ENCODE measurements at regions not wholly inside any gene's neighbourhood (a gene's known extent, or its start where the extent isn't known, plus 50 kb on each side); places are given as distances from the start of the nearest gene placed in this dataset.

DNA sequence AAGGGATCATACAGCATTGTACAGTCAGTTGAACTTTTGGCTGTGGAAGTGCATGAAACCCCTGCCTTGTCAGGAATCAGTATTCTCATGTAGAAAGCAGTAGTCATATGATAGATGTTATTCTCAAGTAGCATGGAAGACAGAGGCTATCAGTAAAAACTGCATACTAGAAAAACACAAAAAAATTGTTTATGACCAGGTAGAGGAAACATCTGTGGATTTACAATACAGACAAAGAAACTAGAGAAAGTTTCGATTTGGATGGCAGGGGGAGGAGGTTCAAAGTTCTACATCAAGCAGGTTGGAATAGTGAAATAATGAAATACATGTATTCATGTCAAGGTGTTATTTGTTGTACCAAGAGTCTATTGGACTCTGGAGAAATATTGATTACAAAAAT, 212.3 kb upstream of the DDI1 start:
- intact Hi-C loops (cut with micrococcal nuclease) = no loop called here
- DNase-seq = no peak
- Histone ChIP-seq H3K27me3 (ENCODE audit: low read length) (no peaks in the 10 kb centered on the region), H3K9me3 (ENCODE audit: low read length) (no peaks in the 10 kb centered on the region), H3K79me2 (ENCODE audit: low read length) (no peaks in the 10 kb centered on the region), H4K20me1 (ENCODE audit: low read length) (no peaks in the 10 kb centered on the region), H3K4me2 (ENCODE audit: low read length) (no peak overlapping the region), H3K36me3 (ENCODE audit: low read depth, low read length) (no peaks in the 10 kb centered on the region), H3F3A (ENCODE audit: low read length, unreplicated experiment) (no peaks in the 10 kb centered on the region), H2AFZ (ENCODE audit: low read length) (no peak overlapping the region), H3K27ac (ENCODE audit: low read length) (no peak overlapping the region), H3K4me1 (ENCODE audit: insufficient read depth, low read length) (no peaks in the 10 kb centered on the region), H3K4me3 (ENCODE audit: low read length) (no peak overlapping the region), H3K9ac (ENCODE audit: low read length) (no peak overlapping the region), H3K9me2 (replicated peaks; ENCODE audit: low read length) (no peaks in the 10 kb centered on the region)
- CTCF ChIA-PET = no interaction called here
- no TSS peak for BruUV-seq (replicated peaks)
- POLR2A ChIA-PET (ENCODE audit: unreplicated experiment) = no interaction called here
- TF ChIP-seq, protein P1, sequence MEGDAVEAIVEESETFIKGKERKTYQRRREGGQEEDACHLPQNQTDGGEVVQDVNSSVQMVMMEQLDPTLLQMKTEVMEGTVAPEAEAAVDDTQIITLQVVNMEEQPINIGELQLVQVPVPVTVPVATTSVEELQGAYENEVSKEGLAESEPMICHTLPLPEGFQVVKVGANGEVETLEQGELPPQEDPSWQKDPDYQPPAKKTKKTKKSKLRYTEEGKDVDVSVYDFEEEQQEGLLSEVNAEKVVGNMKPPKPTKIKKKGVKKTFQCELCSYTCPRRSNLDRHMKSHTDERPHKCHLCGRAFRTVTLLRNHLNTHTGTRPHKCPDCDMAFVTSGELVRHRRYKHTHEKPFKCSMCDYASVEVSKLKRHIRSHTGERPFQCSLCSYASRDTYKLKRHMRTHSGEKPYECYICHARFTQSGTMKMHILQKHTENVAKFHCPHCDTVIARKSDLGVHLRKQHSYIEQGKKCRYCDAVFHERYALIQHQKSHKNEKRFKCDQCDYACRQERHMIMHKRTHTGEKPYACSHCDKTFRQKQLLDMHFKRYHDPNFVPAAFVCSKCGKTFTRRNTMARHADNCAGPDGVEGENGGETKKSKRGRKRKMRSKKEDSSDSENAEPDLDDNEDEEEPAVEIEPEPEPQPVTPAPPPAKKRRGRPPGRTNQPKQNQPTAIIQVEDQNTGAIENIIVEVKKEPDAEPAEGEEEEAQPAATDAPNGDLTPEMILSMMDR (conservative IDR thresholded peaks at IDR 0.05; ENCODE audit: low read depth, low read length) = no peak
- TF ChIP-seq EZH2phosphoT487 (IDR thresholded peaks at IDR 0.05; ENCODE audit: borderline replicate concordance, low read length) (no peak), EZH2 (IDR thresholded peaks at IDR 0.05; ENCODE audit: low read length, unreplicated experiment) (no peak)
- no peak for ATAC-seq

DNA sequence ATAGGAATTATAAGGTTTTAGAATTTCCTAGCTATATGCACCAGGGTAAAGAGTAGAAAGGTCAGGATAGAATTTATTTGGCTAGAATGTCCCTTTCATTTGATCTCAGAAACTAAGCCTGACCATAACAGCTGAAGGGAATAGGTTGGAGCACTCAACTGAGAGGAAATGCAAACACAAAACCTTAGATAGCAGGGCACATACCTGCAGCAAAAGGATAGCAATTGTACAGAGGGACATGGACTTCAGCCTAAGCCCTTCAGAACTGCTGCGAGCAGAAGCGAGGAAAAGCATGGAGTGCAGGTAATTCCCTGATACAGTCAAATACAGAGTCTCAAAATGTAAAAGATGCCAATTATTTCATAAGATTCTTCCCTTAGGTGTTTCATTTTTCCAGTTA, 211.0 kb upstream of the DDI1 start:
- H3K9ac ChIP-seq (ENCODE audit: low read length) = no peak overlapping the region
- no peak for TF ChIP-seq EZH2phosphoT487 (IDR thresholded peaks at IDR 0.05; ENCODE audit: borderline replicate concordance, low read length)
- TF ChIP-seq, protein P1 (conservative IDR thresholded peaks at IDR 0.05; ENCODE audit: low read depth, low read length) = no peak
- TF ChIP-seq EZH2 (IDR thresholded peaks at IDR 0.05; ENCODE audit: low read length, unreplicated experiment) = no peak
- no peaks in the 10 kb centered on the region for H3K9me2 ChIP-seq (replicated peaks; ENCODE audit: low read length)
- intact Hi-C loops (cut with micrococcal nuclease) = no loop called here
- H3K36me3 ChIP-seq (ENCODE audit: low read depth, low read length) = no peaks in the 10 kb centered on the region
- ATAC-seq (no peak), DNase-seq (no peak)
- no peaks in the 10 kb centered on the region for H3K27me3 ChIP-seq (ENCODE audit: low read length)
- H3F3A ChIP-seq (ENCODE audit: low read length, unreplicated experiment) = no peaks in the 10 kb centered on the region
- H3K79me2 ChIP-seq (ENCODE audit: low read length) = no peaks in the 10 kb centered on the region
- H3K4me3 ChIP-seq (ENCODE audit: low read length) = no peak overlapping the region
- BruUV-seq (replicated peaks) = no TSS peak
- no peaks in the 10 kb centered on the region for H3K4me1 ChIP-seq (ENCODE audit: insufficient read depth, low read length)
- no peak overlapping the region for H3K27ac ChIP-seq (ENCODE audit: low read length)
- H4K20me1 ChIP-seq (ENCODE audit: low read length) = no peaks in the 10 kb centered on the region
- H3K9me3 ChIP-seq (ENCODE audit: low read length) = no peaks in the 10 kb centered on the region
- ChIA-PET CTCF (no interaction called here), POLR2A (ENCODE audit: unreplicated experiment) (no interaction called here)
- no peak overlapping the region for H2AFZ ChIP-seq (ENCODE audit: low read length)
- H3K4me2 ChIP-seq (ENCODE audit: low read length) = no peak overlapping the region

DNA sequence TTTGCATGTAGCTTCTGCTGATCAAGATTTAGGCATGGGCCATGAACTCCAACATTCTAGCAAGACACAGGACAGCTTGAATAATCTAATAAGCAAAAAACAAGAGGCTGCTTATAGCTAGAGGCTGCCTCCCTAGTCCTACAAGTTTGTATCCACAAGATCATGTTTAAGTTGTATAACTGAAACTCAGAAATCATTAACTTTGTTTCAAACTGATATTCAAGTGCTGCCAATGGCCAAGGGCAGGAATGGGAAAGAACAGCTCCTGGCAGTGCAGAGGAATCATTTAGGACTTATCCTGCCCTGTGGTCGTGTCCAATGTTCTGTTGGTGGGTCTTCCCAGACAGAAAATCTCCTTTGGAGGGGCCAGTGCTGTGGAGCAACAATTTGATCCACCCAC, 209.6 kb upstream of the DDI1 start:
- CTCF ChIA-PET = no interaction called here

More for the DNA sequence above, 209.6 kb upstream of the DDI1 start:
- H3K9me3 ChIP-seq (ENCODE audit: low read length) = no peaks in the 10 kb centered on the region
- no peak overlapping the region for H3K9ac ChIP-seq (ENCODE audit: low read length)
- H3K36me3 ChIP-seq (ENCODE audit: low read depth, low read length) = no peaks in the 10 kb centered on the region
- no peaks in the 10 kb centered on the region for H3K79me2 ChIP-seq (ENCODE audit: low read length)
- no peak overlapping the region for H3K27ac ChIP-seq (ENCODE audit: low read length)
- no peaks in the 10 kb centered on the region for H3K4me1 ChIP-seq (ENCODE audit: insufficient read depth, low read length)
- H3K4me3 ChIP-seq (ENCODE audit: low read length) = no peak overlapping the region
- ATAC-seq = no peak
- H3K4me2 ChIP-seq (ENCODE audit: low read length) = no peak overlapping the region
- H3F3A ChIP-seq (ENCODE audit: low read length, unreplicated experiment) = no peaks in the 10 kb centered on the region
- POLR2A ChIA-PET (ENCODE audit: unreplicated experiment) = interaction anchor here (0.7 kb wide), 1 partner anchor 40 kb away, joined by 3 read pairs; no protein-coding TSS in a partner anchor
- intact Hi-C loops (cut with micrococcal nuclease) = no loop called here
- no peaks in the 10 kb centered on the region for H3K9me2 ChIP-seq (replicated peaks; ENCODE audit: low read length)
- DNase-seq = no peak
- TF ChIP-seq, protein P1 (conservative IDR thresholded peaks at IDR 0.05; ENCODE audit: low read depth, low read length) = no peak
- no peak for TF ChIP-seq EZH2 (IDR thresholded peaks at IDR 0.05; ENCODE audit: low read length, unreplicated experiment)
- TF ChIP-seq EZH2phosphoT487 (IDR thresholded peaks at IDR 0.05; ENCODE audit: borderline replicate concordance, low read length) = no peak
- H3K27me3 ChIP-seq (ENCODE audit: low read length) = no peaks in the 10 kb centered on the region
- no peaks in the 10 kb centered on the region for H4K20me1 ChIP-seq (ENCODE audit: low read length)
- no peak overlapping the region for H2AFZ ChIP-seq (ENCODE audit: low read length)
- BruUV-seq (replicated peaks) = no TSS peak
